Endometrial microvascular endothelial cells (primary cell): ENCODE measurements at regions not wholly inside any gene's neighbourhood (a gene's known extent, or its start where the extent isn't known, plus 50 kb on each side); places are given as distances from the start of the nearest gene placed in this dataset.

ENCODE experiments used
- in situ Hi-C: cut with HindIII; loops from 2 replicates; pipeline ENCODE4 v1.10.0; 2017; ENCODE audit warnings: low sequenced_read_pairs, low pct_unique_long_range_greater_than_20kb; ENCODE audit errors: inconsistent ontology term

- in situ Hi-C loops, result no loop called here
Observed at GRCh38 chr14:28676479-28676878, 90.1 kb upstream of the FOXG1 start.

- in situ Hi-C loops, result no loop called here
Observed at GRCh38 chr14:28677381-28677780, 89.2 kb upstream of the FOXG1 start.

GRCh38 chr14:28678887-28679286 lies 87.7 kb upstream of the FOXG1 start:
- in situ Hi-C loops, result no loop called here

GRCh38 chr14:28681681-28682080 lies 84.9 kb upstream of the FOXG1 start:
- in situ Hi-C loops, result no loop called here

- in situ Hi-C loops, result no loop called here
Observed at GRCh38 chr14:28690029-28690692, 76.4 kb upstream of the FOXG1 start.

- in situ Hi-C loops, result no loop called here
Observed at GRCh38 chr14:28695109-28695508, 71.5 kb upstream of the FOXG1 start.

GRCh38 chr14:28701733-28702132 lies 64.9 kb upstream of the FOXG1 start:
- in situ Hi-C loops, result no loop called here

- in situ Hi-C loops, result no loop called here
Observed at GRCh38 chr14:28703482-28703881, 63.1 kb upstream of the FOXG1 start.

GRCh38 chr14:28704153-28704552 lies 62.4 kb upstream of the FOXG1 start:
- in situ Hi-C loops, result no loop called here

- in situ Hi-C loops, result no loop called here
Observed at GRCh38 chr14:28707814-28708213, 58.8 kb upstream of the FOXG1 start.

- in situ Hi-C loops, result no loop called here
Observed at GRCh38 chr14:28709571-28710305, 56.8 kb upstream of the FOXG1 start.
